ENCODE measurements at regions not wholly inside any gene's neighbourhood (a gene's known extent, or its start where the extent isn't known, plus 50 kb on each side); places are given as distances from the start of the nearest gene placed in this dataset.
"Not testable (repeated sequence)": the region's sequence is repeated elsewhere in the genome, so short reads cannot be mapped to it uniquely, and the experiment has no call there.

- no peak for DNase-seq (ENCODE audit: low spot score)
Observed at GRCh38 chr3:101913168-101913567, 63.9 kb downstream of the NFKBIZ start.

GRCh38 chr3:101917761-101918160 is 68.4 kb downstream of the NFKBIZ start:
- DNase-seq (ENCODE audit: low spot score) = not testable (repeated sequence)

GRCh38 chr3:101922151-101922725 is 72.9 kb downstream of the NFKBIZ start:
- peak; percentile 81 for DNase-seq (ENCODE audit: low spot score)

GRCh38 chr3:101924621-101925020 is 75.3 kb downstream of the NFKBIZ start:
- not testable (repeated sequence) for DNase-seq (ENCODE audit: low spot score)

GRCh38 chr3:101925124-101925523 is 75.8 kb downstream of the NFKBIZ start:
- not testable (repeated sequence) for DNase-seq (ENCODE audit: low spot score)

GRCh38 chr3:101925564-101925963 is 76.2 kb downstream of the NFKBIZ start:
- no peak for DNase-seq (ENCODE audit: low spot score)

GRCh38 chr3:101926594-101927105 is 77.3 kb downstream of the NFKBIZ start:
- no peak for DNase-seq (ENCODE audit: low spot score)

GRCh38 chr3:101928890-101929289 is 79.6 kb downstream of the NFKBIZ start:
- no peak for DNase-seq (ENCODE audit: low spot score)

GRCh38 chr3:101931081-101931480 is 81.8 kb downstream of the NFKBIZ start:
- DNase-seq (ENCODE audit: low spot score) = no peak

- no peak for DNase-seq (ENCODE audit: low spot score)
Observed at GRCh38 chr3:101932326-101933068, 83.2 kb downstream of the NFKBIZ start.

GRCh38 chr3:101936419-101937356 is 87.4 kb downstream of the NFKBIZ start:
- DNase-seq (ENCODE audit: low spot score) = peak; percentile 90

- DNase-seq (ENCODE audit: low spot score) = no peak
Observed at GRCh38 chr3:101938262-101938847, 89.0 kb downstream of the NFKBIZ start.

- no peak for DNase-seq (ENCODE audit: low spot score)
Observed at GRCh38 chr3:101939361-101940049, 90.2 kb downstream of the NFKBIZ start.

- no peak for DNase-seq (ENCODE audit: low spot score)
Observed at GRCh38 chr3:101940521-101941317, 91.4 kb downstream of the NFKBIZ start.

- no peak for DNase-seq (ENCODE audit: low spot score)
Observed at GRCh38 chr3:101941318-101942040, 92.2 kb downstream of the NFKBIZ start.

GRCh38 chr3:101942356-101942755 is 93.0 kb downstream of the NFKBIZ start:
- no peak for DNase-seq (ENCODE audit: low spot score)

GRCh38 chr3:101943029-101943428 is 93.7 kb downstream of the NFKBIZ start:
- DNase-seq (ENCODE audit: low spot score) = no peak

GRCh38 chr3:101944308-101944707 is 95.0 kb downstream of the NFKBIZ start:
- no peak for DNase-seq (ENCODE audit: low spot score)

- DNase-seq (ENCODE audit: low spot score) = no peak
Observed at GRCh38 chr3:101945980-101946379, 96.7 kb downstream of the NFKBIZ start.

- no peak for DNase-seq (ENCODE audit: low spot score)
Observed at GRCh38 chr3:101946906-101947305, 97.6 kb downstream of the NFKBIZ start.
